ENCODE measurements at regions not wholly inside any gene's neighbourhood (a gene's known extent, or its start where the extent isn't known, plus 50 kb on each side); places are given as distances from the start of the nearest gene placed in this dataset.

GRCh38 chr12:47017041-47017713 is 62.2 kb upstream of the PCED1B start:
- CTCF ChIA-PET (ENCODE audit: low intra/inter-chr PET ratio, low total read pairs) = no interaction called here
- in situ Hi-C loops (cut with HindIII; ENCODE audit: extremely low pct_ligation_motif_present, low pct_unique_long_range_greater_than_20kb) = no loop called here
- H2AFZ ChIP-seq (ENCODE audit: low read length) = no peak overlapping the region

More at GRCh38 chr12:47017041-47017713, 62.2 kb upstream of the PCED1B start:
- no peaks in the 10 kb centered on the region for H3K36me3 ChIP-seq (replicated peaks in 1 of 2; ENCODE audit: control insufficient read depth in 1 of 2, insufficient read depth in 2 of 2, low read length in 2 of 2)
- BruUV-seq (replicated peaks) = no TSS peak
- no peak overlapping the region for H3K27ac ChIP-seq (ENCODE audit: extremely low read length, insufficient read depth, low read length)
- no peak for DNase-seq (ENCODE audit: low spot score)
- 28% methylated on average over 6 of the region's 6 CpGs for WGBS (ENCODE audit: low lambda C conversion rate)
- H3K9me3 ChIP-seq (ENCODE audit: low read length) = no peaks in the 10 kb centered on the region
- no peaks in the 10 kb centered on the region for H4K20me1 ChIP-seq (ENCODE audit: insufficient read depth, low read length)
- H3K79me2 ChIP-seq (ENCODE audit: insufficient read depth, low read length) = no peaks in the 10 kb centered on the region
- H3K27me3 ChIP-seq (ENCODE audit: control insufficient read depth in 1 of 2, insufficient read depth in 2 of 2, low read length in 2 of 2) = peaks cover 1 to 7% of the 10 kb centered on the region in 2 experiments; a peak in 3 of 5 replicates
- no peak overlapping the region for H3K4me2 ChIP-seq (ENCODE audit: low read depth, low read length)
- FAIRE-seq = no peak
- H3K4me3 ChIP-seq (replicated peaks in 1 of 3; ENCODE audit: insufficient read depth in 1 of 3, low read depth in 2 of 3, low read length in 3 of 3) = no peak overlapping the region
- intact Hi-C loops (cut with micrococcal nuclease; ENCODE audit: unreplicated experiment) = no loop called here
- TF ChIP-seq NFE2L2 (IDR thresholded peaks at IDR 0.05; ENCODE audit: low read length) (no peak), ZNF138 (CRISPR knock-in tag; IDR thresholded peaks at IDR 0.05; ENCODE audit: low read depth) (no peak), MTF1 (CRISPR knock-in tag; IDR thresholded peaks at IDR 0.05) (no peak), ZNF446 (CRISPR knock-in tag; IDR thresholded peaks at IDR 0.05) (no peak), HNF1A (IDR thresholded peaks at IDR 0.05; ENCODE audit: low read depth) (no peak), HNF1A (CRISPR knock-in tag; IDR thresholded peaks at IDR 0.05; ENCODE audit: borderline replicate concordance) (no peak), MED13 (CRISPR knock-in tag; IDR thresholded peaks at IDR 0.05) (no peak)
- no peak for ATAC-seq
- no peaks in the 10 kb centered on the region for H3K4me1 ChIP-seq (ENCODE audit: insufficient read depth, low read length)
- POLR2A ChIA-PET = no interaction called here
- no peak overlapping the region for H3K9ac ChIP-seq (ENCODE audit: insufficient read depth, low read depth, low read length)

Data from HepG2 (cell line).